GM13977 (cell line): ENCODE measurements at regions not wholly inside any gene's neighbourhood (a gene's known extent, or its start where the extent isn't known, plus 50 kb on each side); places are given as distances from the start of the nearest gene placed in this dataset.

Experiments used
- DNase-seq: peaks from one replicate; pipeline ENCODE4 v3.0.0; 2012; ENCODE audit warnings: low spot score
- CTCF ChIP-seq: IDR thresholded peaks from 2 replicates; pipeline ENCODE4 v1.5.1; 2012; ENCODE audit warnings: mild to moderate bottlenecking, control low read depth; ENCODE audit not compliant: insufficient read depth; ENCODE audit errors: extremely low read depth, missing control alignments
- in situ Hi-C: fragments of 300-500 bp; cut with MboI; formaldehyde crosslinking; loops from one replicate; pipeline ENCODE4 v1.12.0; 2022; ENCODE audit warnings: low sequenced_read_pairs, low pct_unique_long_range_greater_than_20kb, mixed read lengths, inconsistent platforms; ENCODE audit not compliant: unreplicated experiment

GRCh38 chr6:104324301-104324700 is 535.4 kb downstream of the HACE1 start:
- no peak for TF ChIP-seq CTCF
- no peak for DNase-seq
- in situ Hi-C loops = no loop called here

GRCh38 chr6:104322841-104323240 is 536.9 kb downstream of the HACE1 start:
- in situ Hi-C loops = no loop called here
- no peak for TF ChIP-seq CTCF
- no peak for DNase-seq

GRCh38 chr6:104321301-104321700 is 538.4 kb downstream of the HACE1 start:
- no peak for DNase-seq
- TF ChIP-seq CTCF = no peak
- in situ Hi-C loops = no loop called here

- TF ChIP-seq CTCF = no peak
- in situ Hi-C loops = no loop called here
Observed at GRCh38 chr6:104320896-104321295, 538.8 kb downstream of the HACE1 start.

GRCh38 chr6:104312851-104313250 is 546.9 kb downstream of the HACE1 start:
- DNase-seq = no peak
- no peak for TF ChIP-seq CTCF
- in situ Hi-C loops = no loop called here

More at GRCh38 chr6:104320896-104321295, 538.8 kb downstream of the HACE1 start:
- DNase-seq = no peak

- in situ Hi-C loops = no loop called here
- DNase-seq = no peak
- no peak for TF ChIP-seq CTCF
Observed at GRCh38 chr6:104306211-104306610, 553.5 kb downstream of the HACE1 start.

GRCh38 chr6:104305206-104305605 is 554.5 kb downstream of the HACE1 start:
- DNase-seq = no peak
- in situ Hi-C loops = no loop called here
- TF ChIP-seq CTCF = no peak
